HCT116 (cell line): ENCODE measurements at regions not wholly inside any gene's neighbourhood (a gene's known extent, or its start where the extent isn't known, plus 50 kb on each side); places are given as distances from the start of the nearest gene placed in this dataset.

ENCODE experiments used
- ATAC-seq: fragments of 200-7000 bp; cut with Tn5 transposase; 2 replicates; pipeline ENCODE4 v1.9.1; 2020; ENCODE audit warnings: mild to moderate bottlenecking, moderate library complexity
- BruUV-seq: library from RNA; stranded (reverse); fragments of 400-500 nt; replicated peaks from 2 replicates; lab custom pipeline; 2021; lab: Mats Ljungman, UMichigan
- CTCF ChIA-PET: fragments of 300-600 bp; sonication (Branson Sonifier 250); formaldehyde crosslinking; loops from one replicate; lab custom pipeline; 2021; ENCODE audit warnings: antibody characterized with exemption; lab: Charles Lee
- POLR2A ChIA-PET: fragments of 300-600, 350-600 bp; sonication (Branson Sonifier 250); formaldehyde crosslinking; loops from one replicate; lab custom pipeline; 2021; ENCODE audit warnings: antibody characterized with exemption; lab: Charles Lee
- RAD21 ChIA-PET, 2 experiments: fragments of 300-600 bp; sonication (Branson Sonifier 250); formaldehyde crosslinking; loops; one replicate each; lab custom pipeline; 2023; ENCODE audit warnings: low total read pairs in 2 of 2; ENCODE audit not compliant: uncharacterized antibody in 2 of 2, unreplicated experiment in 2 of 2, low non-redundant PET in 1 of 2; lab: Charles Lee
- DNase-seq: peaks from one replicate; pipeline ENCODE4 v3.0.0-alpha.2; 2010; ENCODE audit warnings: low read depth, low spot score
- H2AFZ ChIP-seq: fragments of 200-600 bp; shearing (Covaris generic), sonication (generic); 2 replicates; pipeline ENCODE4 v1.6.1; 2017; ENCODE audit warnings: low read depth, mixed run types, mixed read lengths, antibody characterized with exemption, low read length; ENCODE audit not compliant: poor library complexity, severe bottlenecking
- H3K27ac ChIP-seq: 2 replicates; pipeline ENCODE4 v1.5.1; 2012; ENCODE audit warnings: low read depth, low read length
- H3K27me3 ChIP-seq: fragments of 200-600 bp; sonication (generic); 2 replicates; pipeline ENCODE4 v1.6.1; 2016; ENCODE audit warnings: mixed run types, low read length, mixed read lengths; ENCODE audit not compliant: insufficient read depth
- H3K36me3 ChIP-seq, 2 experiments: fragments of 200-500 bp in 1 of 2; fragments of 200-600 bp in 1 of 2; sonication (Bioruptor generic) in 1 of 2; sonication (generic) in 1 of 2; 2 replicates each; pipeline versions ENCODE4 v1.5.1 to v1.6.1; 2014 to 2016; ENCODE audit warnings: low read length in 2 of 2, inconsistent platforms in 1 of 2, mixed read lengths in 1 of 2, mixed run types in 1 of 2; ENCODE audit not compliant: insufficient read depth in 2 of 2, control insufficient read depth in 1 of 2
- H3K4me1 ChIP-seq, 2 experiments: fragments of 200-600 bp in 1 of 2; sonication (generic) in 1 of 2; 2 replicates each; pipeline versions ENCODE4 v1.5.1 to v1.6.1; 2012 to 2017; ENCODE audit warnings: low read length in 2 of 2, inconsistent platforms in 1 of 2, mild to moderate bottlenecking in 1 of 2, mixed read lengths in 1 of 2, mixed run types in 1 of 2, moderate library complexity in 1 of 2; ENCODE audit not compliant: insufficient read depth in 2 of 2, control insufficient read depth in 1 of 2
- H3K4me2 ChIP-seq: fragments of 200-600 bp; sonication (generic); 2 replicates; pipeline ENCODE4 v1.6.1; 2017; ENCODE audit warnings: mixed run types, low read length, mixed read lengths
- H3K4me3 ChIP-seq, 2 experiments: fragments of 200-600 bp in 1 of 2; sonication (generic) in 1 of 2; replicated peaks in 1 of 2; 2 replicates each; pipeline ENCODE4 v1.5.1; 2011 to 2016; ENCODE audit warnings: low read length in 2 of 2, control low read depth in 1 of 2, low read depth in 1 of 2, mild to moderate bottlenecking in 1 of 2, mixed read lengths in 1 of 2, mixed run types in 1 of 2
- H3K79me2 ChIP-seq: fragments of 200-600 bp; sonication (generic); 2 replicates; pipeline ENCODE4 v1.6.1; 2017; ENCODE audit warnings: mild to moderate bottlenecking, mixed run types, low read length, moderate library complexity, mixed read lengths; ENCODE audit not compliant: insufficient read depth
- H3K9ac ChIP-seq: fragments of 200-600 bp; sonication (generic); 2 replicates; pipeline ENCODE4 v1.6.1; 2016; ENCODE audit warnings: low read length, mixed read lengths
- H3K9me2 ChIP-seq: fragments of 200-600 bp; sonication (generic), shearing (Covaris generic); 2 replicates; pipeline ENCODE4 v1.6.1; 2017; ENCODE audit warnings: mixed run types, mild to moderate bottlenecking, moderate library complexity; ENCODE audit not compliant: insufficient read depth
- H3K9me3 ChIP-seq, 2 experiments: fragments of 200-500 bp in 1 of 2; fragments of 200-600 bp in 1 of 2; sonication (Bioruptor generic) in 1 of 2; sonication (generic) in 1 of 2; 2 replicates each; pipeline ENCODE4 v1.6.1; 2014 to 2017; ENCODE audit warnings: low read length in 2 of 2, mixed read lengths in 2 of 2, inconsistent platforms in 1 of 2, low read depth in 1 of 2, mild to moderate bottlenecking in 1 of 2, mixed run types in 1 of 2, moderate library complexity in 1 of 2; ENCODE audit not compliant: control insufficient read depth in 1 of 2, insufficient read depth in 1 of 2
- H4K20me1 ChIP-seq: fragments of 200-600 bp; sonication (generic), shearing (Covaris generic); 2 replicates; pipeline ENCODE4 v1.6.1; 2017; ENCODE audit warnings: mixed run types, mild to moderate bottlenecking, moderate library complexity; ENCODE audit not compliant: insufficient read depth
- CEBPB ChIP-seq: IDR thresholded peaks from 2 replicates; pipeline ENCODE4 v1.6.1; 2012; ENCODE audit warnings: low read depth
- EGR1 ChIP-seq: IDR thresholded peaks from 2 replicates; pipeline ENCODE4 v1.6.1; 2012; ENCODE audit warnings: low read depth
- ELF1 ChIP-seq: IDR thresholded peaks from 2 replicates; pipeline ENCODE4 v1.6.1; 2012; ENCODE audit warnings: low read depth, borderline replicate concordance
- EZH2 ChIP-seq: fragments of 200-600 bp; sonication (generic); IDR thresholded peaks from 2 replicates; pipeline ENCODE4 v1.6.1; 2017; ENCODE audit warnings: antibody characterized with exemption, mixed run types
- EZH2phosphoT487 ChIP-seq: fragments of 200-600 bp; IDR thresholded peaks from 2 replicates; pipeline ENCODE4 v1.6.1; 2018; ENCODE audit warnings: antibody characterized with exemption, borderline replicate concordance
- JUND ChIP-seq: IDR thresholded peaks from 2 replicates; pipeline ENCODE4 v1.6.1; 2012
- RAD21 ChIP-seq: IDR thresholded peaks from 2 replicates; pipeline ENCODE4 v1.6.1; 2012; ENCODE audit warnings: low read depth, mild to moderate bottlenecking
- SIN3A ChIP-seq: IDR thresholded peaks from 2 replicates; pipeline ENCODE4 v1.6.1; 2012; ENCODE audit warnings: low read depth
- SP1 ChIP-seq: IDR thresholded peaks from 2 replicates; pipeline ENCODE4 v1.6.1; 2012; ENCODE audit warnings: low read depth
- YY1 ChIP-seq: IDR thresholded peaks from 2 replicates; pipeline ENCODE4 v1.6.1; 2011; ENCODE audit warnings: low read length, low read depth, moderate library complexity, mild to moderate bottlenecking; ENCODE audit not compliant: insufficient replicate concordance; ENCODE audit errors: extremely low read depth
- ZNF274 ChIP-seq: fragments of 200-500 bp; sonication (Bioruptor generic); IDR thresholded peaks from 2 replicates; pipeline ENCODE4 v1.6.1; 2014; ENCODE audit warnings: mild to moderate bottlenecking, low read depth, low read length, inconsistent platforms
- intact Hi-C: fragments of 100-400 bp; cut with micrococcal nuclease; formaldehyde crosslinking; loops from 2 replicates; pipeline ENCODE4 v1.10.0; 2022
- TF ChIP-seq, protein P1 (sequence below): IDR thresholded peaks from 2 replicates; pipeline ENCODE4 v1.6.1; 2012
- TF ChIP-seq, protein P2 (sequence below), 3 experiments: fragments of 200-600 bp in 1 of 3; sonication (generic) in 1 of 3; IDR thresholded peaks in 2 of 3; conservative IDR thresholded peaks in 1 of 3; 2 replicates each; pipeline ENCODE4 v1.5.1; 2012 to 2017; ENCODE audit warnings: low read depth in 2 of 3, low read length in 2 of 3, antibody characterized with exemption in 1 of 3, borderline replicate concordance in 1 of 3, control low read depth in 1 of 3, mild to moderate bottlenecking in 1 of 3, mixed read lengths in 1 of 3, mixed run types in 1 of 3, moderate library complexity in 1 of 3; ENCODE audit not compliant: insufficient read depth in 1 of 3

DNA sequence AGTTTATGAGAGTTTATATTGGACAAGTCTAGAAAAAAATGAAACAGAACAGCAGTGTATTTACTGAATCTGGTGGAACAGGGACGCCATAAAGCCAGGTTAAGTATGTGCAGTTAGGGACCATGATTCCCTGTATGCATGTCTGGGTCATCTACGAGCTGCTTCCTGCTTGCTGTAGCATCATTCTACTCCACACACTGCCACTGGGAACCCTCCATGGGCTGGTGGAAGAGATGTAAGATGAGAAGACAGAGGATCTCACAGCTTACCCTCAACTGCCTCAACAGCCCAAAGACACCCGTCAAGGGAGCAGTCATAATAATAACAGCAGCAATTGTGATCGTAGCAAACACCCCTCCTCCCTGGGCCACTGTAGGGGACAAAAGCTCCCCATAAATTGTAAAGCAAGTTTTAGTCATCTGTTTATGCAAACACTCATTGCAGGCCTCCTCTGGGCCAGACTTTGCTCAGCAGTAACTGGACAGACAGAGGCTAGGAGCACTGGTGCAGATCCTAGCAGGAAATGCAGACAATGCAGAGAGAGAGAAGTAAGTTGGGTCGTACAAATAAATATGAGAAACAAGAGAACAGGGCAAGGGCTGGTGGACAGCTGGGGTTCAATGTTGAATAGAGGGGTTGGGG is 188.0 kb downstream of the SOX9 start:
- no peaks in the 10 kb centered on the region for H3K27me3 ChIP-seq
- RAD21 ChIA-PET, result no interaction called here
- no TSS peak for BruUV-seq
- ATAC-seq, result no peak
- no peaks in the 10 kb centered on the region for H3K36me3 ChIP-seq
- H3K4me1 ChIP-seq, result no peaks in the 10 kb centered on the region
- TF ChIP-seq YY1 (no peak), SIN3A (no peak), EGR1 (no peak), ZNF274 (no peak), EZH2phosphoT487 (no peak), RAD21 (no peak), ELF1 (no peak), EZH2 (no peak), CEBPB (no peak), JUND (no peak)
- TF ChIP-seq, protein P1, sequence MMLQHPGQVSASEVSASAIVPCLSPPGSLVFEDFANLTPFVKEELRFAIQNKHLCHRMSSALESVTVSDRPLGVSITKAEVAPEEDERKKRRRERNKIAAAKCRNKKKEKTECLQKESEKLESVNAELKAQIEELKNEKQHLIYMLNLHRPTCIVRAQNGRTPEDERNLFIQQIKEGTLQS, result no peak
- TF ChIP-seq, all 23 proteins: peak for 0
- ChIA-PET CTCF (no interaction called here), POLR2A (no interaction called here)
- no peaks in the 10 kb centered on the region for H4K20me1 ChIP-seq
- H2AFZ ChIP-seq, result no peak overlapping the region
- H3K79me2 ChIP-seq, result no peaks in the 10 kb centered on the region
- no peaks in the 10 kb centered on the region for H3K9me3 ChIP-seq
- H3K27ac ChIP-seq, result no peak overlapping the region
- H3K9me2 ChIP-seq, result no peaks in the 10 kb centered on the region
- intact Hi-C loops, result no loop called here
- DNase-seq, result no peak
- no peak overlapping the region for H3K9ac ChIP-seq
- H3K4me2 ChIP-seq, result no peak overlapping the region
- H3K4me3 ChIP-seq, result no peak overlapping the region

- H2AFZ ChIP-seq, result no peak overlapping the region
- TF ChIP-seq SP1, result no peak
- TF ChIP-seq, protein P2, sequence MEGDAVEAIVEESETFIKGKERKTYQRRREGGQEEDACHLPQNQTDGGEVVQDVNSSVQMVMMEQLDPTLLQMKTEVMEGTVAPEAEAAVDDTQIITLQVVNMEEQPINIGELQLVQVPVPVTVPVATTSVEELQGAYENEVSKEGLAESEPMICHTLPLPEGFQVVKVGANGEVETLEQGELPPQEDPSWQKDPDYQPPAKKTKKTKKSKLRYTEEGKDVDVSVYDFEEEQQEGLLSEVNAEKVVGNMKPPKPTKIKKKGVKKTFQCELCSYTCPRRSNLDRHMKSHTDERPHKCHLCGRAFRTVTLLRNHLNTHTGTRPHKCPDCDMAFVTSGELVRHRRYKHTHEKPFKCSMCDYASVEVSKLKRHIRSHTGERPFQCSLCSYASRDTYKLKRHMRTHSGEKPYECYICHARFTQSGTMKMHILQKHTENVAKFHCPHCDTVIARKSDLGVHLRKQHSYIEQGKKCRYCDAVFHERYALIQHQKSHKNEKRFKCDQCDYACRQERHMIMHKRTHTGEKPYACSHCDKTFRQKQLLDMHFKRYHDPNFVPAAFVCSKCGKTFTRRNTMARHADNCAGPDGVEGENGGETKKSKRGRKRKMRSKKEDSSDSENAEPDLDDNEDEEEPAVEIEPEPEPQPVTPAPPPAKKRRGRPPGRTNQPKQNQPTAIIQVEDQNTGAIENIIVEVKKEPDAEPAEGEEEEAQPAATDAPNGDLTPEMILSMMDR (IDR thresholded peaks at IDR 0.05 in 2 of 3, conservative IDR thresholded peaks at IDR 0.05 in 1 of 3; ENCODE audit: borderline replicate concordance in 1 of 3, insufficient read depth in 1 of 3, low read depth in 2 of 3, low read length in 2 of 3), result no peak
- TF ChIP-seq JUND, result no peak
- no peak for TF ChIP-seq RAD21
- H3K9me3 ChIP-seq, result no peaks in the 10 kb centered on the region
- no peaks in the 10 kb centered on the region for H4K20me1 ChIP-seq
- DNase-seq, result no peak
- H3K4me3 ChIP-seq, result no peak overlapping the region
- no peaks in the 10 kb centered on the region for H3K79me2 ChIP-seq
- no peak for ATAC-seq
- POLR2A ChIA-PET, result no interaction called here
- H3K4me1 ChIP-seq, result no peaks in the 10 kb centered on the region
- H3K27ac ChIP-seq, result no peak overlapping the region
- intact Hi-C loops, result no loop called here
- CTCF ChIA-PET, result no interaction called here
- no peaks in the 10 kb centered on the region for H3K36me3 ChIP-seq
- H3K4me2 ChIP-seq, result no peak overlapping the region
- no peaks in the 10 kb centered on the region for H3K9me2 ChIP-seq
- BruUV-seq, result no TSS peak
- RAD21 ChIA-PET, result no interaction called here
- H3K9ac ChIP-seq, result no peak overlapping the region
- H3K27me3 ChIP-seq, result no peaks in the 10 kb centered on the region
Measured at GRCh38 chr17:72311004-72311403, 190.2 kb downstream of the SOX9 start.
